GM12892 (cell line): ENCODE measurements at regions not wholly inside any gene's neighbourhood (a gene's known extent, or its start where the extent isn't known, plus 50 kb on each side); places are given as distances from the start of the nearest gene placed in this dataset.

Source experiments
- DNase-seq: peaks from one replicate; pipeline ENCODE4 v3.0.0; 2011; ENCODE audit not compliant: insufficient read length
- FAIRE-seq: peaks from 2 replicates; lab custom pipeline; 2011; peaks lifted over from hg19 to GRCh38; lab: Jason Lieb, UNC
- POLR2A ChIP-seq: IDR thresholded peaks from 2 replicates; pipeline ENCODE4 v1.6.1; 2011; ENCODE audit warnings: low read depth, low read length, control low read depth
- POLR2AphosphoS5 ChIP-seq: IDR thresholded peaks from 2 replicates; pipeline ENCODE4 v1.6.1; 2011; ENCODE audit warnings: low read depth, low read length, control low read depth
- TAF1 ChIP-seq: IDR thresholded peaks from 2 replicates; pipeline ENCODE4 v1.6.1; 2011; ENCODE audit warnings: low read depth, mild to moderate bottlenecking, control low read depth, low read length, borderline replicate concordance

GRCh38 chrX:45788315-45788714, 587.6 kb upstream of the DIPK2B start:
- TF ChIP-seq POLR2A (no peak), TAF1 (no peak), POLR2AphosphoS5 (no peak)
- DNase-seq (no peak), FAIRE-seq (no peak)

- FAIRE-seq (no peak), DNase-seq (no peak)
- TF ChIP-seq POLR2A (no peak), POLR2AphosphoS5 (no peak), TAF1 (no peak)
Measured at GRCh38 chrX:45784590-45784989, 583.9 kb upstream of the DIPK2B start.

GRCh38 chrX:45783002-45783401, 582.3 kb upstream of the DIPK2B start:
- no peak for FAIRE-seq
- TF ChIP-seq POLR2AphosphoS5 (no peak), POLR2A (no peak), TAF1 (no peak)
- DNase-seq: no peak

GRCh38 chrX:45781901-45782553, 581.4 kb upstream of the DIPK2B start:
- DNase-seq (no peak), FAIRE-seq (no peak)
- TF ChIP-seq POLR2AphosphoS5: no peak
- no peak for TF ChIP-seq POLR2A
- no peak for TF ChIP-seq TAF1

GRCh38 chrX:45778616-45779015, 577.9 kb upstream of the DIPK2B start:
- DNase-seq (no peak), FAIRE-seq (no peak)
- TF ChIP-seq POLR2A (no peak), TAF1 (no peak), POLR2AphosphoS5 (no peak)

- no peak for TF ChIP-seq TAF1
- no peak for TF ChIP-seq POLR2AphosphoS5
- no peak for TF ChIP-seq POLR2A
- FAIRE-seq (no peak), DNase-seq (no peak)
Measured at GRCh38 chrX:45777366-45777765, 576.7 kb upstream of the DIPK2B start.

GRCh38 chrX:45775468-45775867, 574.8 kb upstream of the DIPK2B start:
- FAIRE-seq: no peak
- no peak for TF ChIP-seq POLR2AphosphoS5
- no peak for TF ChIP-seq TAF1
- no peak for TF ChIP-seq POLR2A
- DNase-seq: no peak

GRCh38 chrX:45774961-45775360, 574.3 kb upstream of the DIPK2B start:
- TF ChIP-seq POLR2AphosphoS5: no peak
- TF ChIP-seq TAF1: no peak
- TF ChIP-seq POLR2A: no peak
- no peak for DNase-seq
- FAIRE-seq: no peak

GRCh38 chrX:45773572-45773971, 572.9 kb upstream of the DIPK2B start:
- TF ChIP-seq POLR2A: no peak
- no peak for DNase-seq
- FAIRE-seq: no peak

- TF ChIP-seq POLR2A (no peak), TAF1 (no peak), POLR2AphosphoS5 (no peak)
- FAIRE-seq (no peak), DNase-seq (no peak)
Measured at GRCh38 chrX:45771560-45772340, 571.1 kb upstream of the DIPK2B start.

- no peak for TF ChIP-seq TAF1
- no peak for TF ChIP-seq POLR2A
- no peak for TF ChIP-seq POLR2AphosphoS5
- DNase-seq (no peak), FAIRE-seq (no peak)
Measured at GRCh38 chrX:45771114-45771513, 570.4 kb upstream of the DIPK2B start.
